Large intestine (tissue), 3 donors: ENCODE measurements at regions not wholly inside any gene's neighbourhood (a gene's known extent, or its start where the extent isn't known, plus 50 kb on each side); places are given as distances from the start of the nearest gene placed in this dataset.
"Not testable (repeated sequence)": the region's sequence is repeated elsewhere in the genome, so short reads cannot be mapped to it uniquely, and the experiment has no call there.

Source experiments
- DNase-seq, 2 donors: peaks; one replicate each; pipeline versions ENCODE4 v3.0.0 to v3.0.0-alpha.2; 2013
- H3K27ac ChIP-seq: one replicate; pipeline ENCODE4 v1.5.1; 2013; ENCODE audit warnings: low read length
- H3K27me3 ChIP-seq: 2 replicates; pipeline ENCODE4 v1.6.1; 2013; ENCODE audit warnings: low read length; ENCODE audit not compliant: control insufficient read depth, insufficient read depth
- H3K36me3 ChIP-seq: 2 replicates; pipeline ENCODE4 v1.6.1; 2013; ENCODE audit warnings: low read length; ENCODE audit not compliant: control insufficient read depth, insufficient read depth
- H3K4me1 ChIP-seq: one replicate; pipeline ENCODE4 v1.6.1; 2013; ENCODE audit warnings: low read length; ENCODE audit not compliant: control insufficient read depth, insufficient read depth
- H3K4me3 ChIP-seq: one replicate; pipeline ENCODE4 v1.5.1; 2013; ENCODE audit warnings: low read length
- H3K9me3 ChIP-seq: one replicate; pipeline ENCODE4 v1.6.1; 2013; ENCODE audit warnings: mild to moderate bottlenecking, low read depth, low read length, moderate library complexity; ENCODE audit not compliant: control insufficient read depth
- whole genome bisulfite sequencing: methylation state at CpG from one replicate; pipeline ENCODE4 v1.1.5; 2013; ENCODE audit warnings: low lambda C conversion rate; ENCODE audit not compliant: insufficient coverage; 5-methylcytosine and 5-hydroxymethylcytosine counted together

GRCh38 chr16:86951831-86952598 lies 365.2 kb downstream of the C16orf95 start:
- Histone ChIP-seq H3K9me3 (peaks cover 2% of the 10 kb centered on the region), H3K36me3 (no peaks in the 10 kb centered on the region), H3K4me1 (no peaks in the 10 kb centered on the region), H3K4me3 (no peak overlapping the region), H3K27ac (no peak overlapping the region), H3K27me3 (peaks cover 3% of the 10 kb centered on the region)
- 100% methylated on average over 1 of the region's 13 CpGs for WGBS
- DNase-seq: no peak

GRCh38 chr16:86952769-86953168 lies 364.4 kb downstream of the C16orf95 start:
- H3K27me3 ChIP-seq: peaks cover 3% of the 10 kb centered on the region
- DNase-seq: no peak

GRCh38 chr16:86953631-86954391 lies 363.4 kb downstream of the C16orf95 start:
- Histone ChIP-seq H3K27ac (no peak overlapping the region), H3K4me3 (no peak overlapping the region), H3K36me3 (no peaks in the 10 kb centered on the region), H3K9me3 (peaks cover 2% of the 10 kb centered on the region), H3K27me3 (peaks cover 7% of the 10 kb centered on the region), H3K4me1 (peaks cover 3% of the 10 kb centered on the region)
- WGBS: no CpG with 5 or more reads among the region's 29 CpGs
- no peak for DNase-seq

More at GRCh38 chr16:86952769-86953168, 364.4 kb downstream of the C16orf95 start:
- H3K36me3 ChIP-seq: no peaks in the 10 kb centered on the region
- no peak overlapping the region for H3K4me3 ChIP-seq
- no peak overlapping the region for H3K27ac ChIP-seq
- H3K9me3 ChIP-seq: peaks cover 2% of the 10 kb centered on the region
- H3K4me1 ChIP-seq: no peaks in the 10 kb centered on the region

- Histone ChIP-seq H3K9me3 (peaks cover 2% of the 10 kb centered on the region), H3K36me3 (no peaks in the 10 kb centered on the region), H3K27ac (no peak overlapping the region), H3K4me1 (peaks cover 5% of the 10 kb centered on the region), H3K27me3 (peaks cover 17% of the 10 kb centered on the region), H3K4me3 (no peak overlapping the region)
- no peak for DNase-seq
- WGBS: no CpG with 5 or more reads among the region's 13 CpGs
Measured at GRCh38 chr16:86955136-86955855, 361.9 kb downstream of the C16orf95 start.

GRCh38 chr16:86956437-86956836 lies 360.8 kb downstream of the C16orf95 start:
- peaks cover 5% of the 10 kb centered on the region for H3K4me1 ChIP-seq
- WGBS: no CpG with 5 or more reads among the region's 15 CpGs
- H3K4me3 ChIP-seq: no peak overlapping the region
- H3K9me3 ChIP-seq: peaks cover 2% of the 10 kb centered on the region
- H3K27me3 ChIP-seq: peaks cover 20% of the 10 kb centered on the region
- H3K27ac ChIP-seq: no peak overlapping the region
- DNase-seq: no peak
- no peaks in the 10 kb centered on the region for H3K36me3 ChIP-seq

- no CpG with 5 or more reads among the region's 12 CpGs for WGBS
Measured at GRCh38 chr16:86957662-86958198, 359.5 kb downstream of the C16orf95 start.

GRCh38 chr16:86958423-86958822 lies 358.8 kb downstream of the C16orf95 start:
- Histone ChIP-seq H3K27ac (no peak overlapping the region), H3K27me3 (peaks cover 20% of the 10 kb centered on the region), H3K9me3 (peaks cover 2% of the 10 kb centered on the region), H3K4me1 (peaks cover 5% of the 10 kb centered on the region), H3K36me3 (no peaks in the 10 kb centered on the region), H3K4me3 (no peak overlapping the region)
- DNase-seq: no peak
- WGBS: no CpG with 5 or more reads among the region's 9 CpGs

More at GRCh38 chr16:86957662-86958198, 359.5 kb downstream of the C16orf95 start:
- H3K36me3 ChIP-seq, H3K4me1 ChIP-seq, H3K27ac ChIP-seq, H3K9me3 ChIP-seq, H3K4me3 ChIP-seq, DNase-seq: not testable (repeated sequence)
- H3K27me3 ChIP-seq: peaks cover 20% of the 10 kb centered on the region

- DNase-seq: peak in 1 of 2 donors; percentile 17
- Histone ChIP-seq H3K9me3 (no peaks in the 10 kb centered on the region), H3K36me3 (no peaks in the 10 kb centered on the region), H3K4me1 (peaks cover 5% of the 10 kb centered on the region), H3K27ac (no peak overlapping the region), H3K4me3 (no peak overlapping the region), H3K27me3 (peaks cover 17% of the 10 kb centered on the region)
- WGBS: 44% methylated on average over 3 of the region's 20 CpGs
Measured at GRCh38 chr16:86959091-86959651, 358.0 kb downstream of the C16orf95 start.

- Histone ChIP-seq H3K4me1 (peaks cover 5% of the 10 kb centered on the region), H3K4me3 (no peak overlapping the region), H3K27me3 (peaks cover 17% of the 10 kb centered on the region), H3K36me3 (no peaks in the 10 kb centered on the region), H3K27ac (no peak overlapping the region), H3K9me3 (no peaks in the 10 kb centered on the region)
- DNase-seq: no peak
- no CpG with 5 or more reads among the region's 3 CpGs for WGBS
Measured at GRCh38 chr16:86959729-86960128, 357.5 kb downstream of the C16orf95 start.

GRCh38 chr16:86960266-86960665 lies 356.9 kb downstream of the C16orf95 start:
- no peak for DNase-seq
- Histone ChIP-seq H3K36me3 (no peaks in the 10 kb centered on the region), H3K4me1 (peaks cover 5% of the 10 kb centered on the region), H3K27me3 (peaks cover 17% of the 10 kb centered on the region), H3K9me3 (no peaks in the 10 kb centered on the region), H3K4me3 (no peak overlapping the region), H3K27ac (no peak overlapping the region)
- no CpG with 5 or more reads among the region's 10 CpGs for WGBS
